Heart left ventricle (tissue), 16 donors: ENCODE measurements at regions not wholly inside any gene's neighbourhood (a gene's known extent, or its start where the extent isn't known, plus 50 kb on each side); places are given as distances from the start of the nearest gene placed in this dataset.

Experiments
- ATAC-seq, 4 donors: fragments of 200-7000 bp; cut with Tn5 transposase; one replicate each; pipeline ENCODE4 v1.9.1; 2020 to 2022; ENCODE audit warnings: moderate library complexity in 4 of 4, mild to moderate bottlenecking in 3 of 4, moderate number of reproducible peaks in 1 of 4
- DNase-seq, 5 donors: peaks; one replicate each; pipeline ENCODE4 v3.0.0-alpha.2; 2020
- H3K27ac ChIP-seq, 12 donors: fragments of 200-600 bp; sonication (generic) in 4 of 12; one replicate each; pipeline versions ENCODE4 v1.5.0 to v1.8.0; 2016 to 2022; ENCODE audit warnings: mild to moderate bottlenecking in 2 of 12
- H3K27me3 ChIP-seq, 9 donors: fragments of 200-600 bp; sonication (generic) in 2 of 9; one replicate each; pipeline versions ENCODE4 v1.5.1 to v1.8.0; 2016 to 2022; ENCODE audit warnings: mild to moderate bottlenecking in 3 of 9
- H3K36me3 ChIP-seq, 9 donors: fragments of 200-600 bp; sonication (generic) in 2 of 9; one replicate each; pipeline versions ENCODE4 v1.5.0 to v1.8.0; 2018 to 2022; ENCODE audit warnings: mild to moderate bottlenecking in 2 of 9
- H3K4me1 ChIP-seq, 12 donors: fragments of 200-600 bp; sonication (generic) in 4 of 12; one replicate each; pipeline versions ENCODE4 v1.5.0 to v1.8.0; 2016 to 2022; ENCODE audit warnings: mild to moderate bottlenecking in 3 of 12
- H3K4me3 ChIP-seq, 12 donors: fragments of 200-600 bp; sonication (generic) in 4 of 12; one replicate each; pipeline versions ENCODE4 v1.5.0 to v1.8.0; 2017 to 2022; ENCODE audit warnings: mild to moderate bottlenecking in 9 of 12, moderate library complexity in 4 of 12
- H3K9me3 ChIP-seq, 12 donors: fragments of 200-600 bp; sonication (generic) in 4 of 12; one replicate each; pipeline versions ENCODE4 v1.5.0 to v1.8.0; 2016 to 2022; ENCODE audit warnings: mild to moderate bottlenecking in 1 of 12
- CTCF ChIP-seq, 12 donors: fragments of 200-600 bp; sonication (generic) in 4 of 12; IDR thresholded peaks; one replicate each; pipeline versions ENCODE4 v1.5.0 to v1.8.0; 2018 to 2022; ENCODE audit warnings: antibody characterized with exemption in 12 of 12, mild to moderate bottlenecking in 5 of 12
- POLR2A ChIP-seq, 2 donors: fragments of 450-650 bp; IDR thresholded peaks; one replicate each; pipeline ENCODE4 v1.6.1; 2017; ENCODE audit warnings: antibody characterized with exemption in 2 of 2, mild to moderate bottlenecking in 2 of 2, moderate library complexity in 2 of 2
- WGBS, 4 donors: extraction: QIAGEN DNeasy Blood & Tissue Kit in 2 of 4; methylation state at CpG; one replicate each; pipeline versions ENCODE4 v1.1.5 to v1.1.7; 2013 to 2018; 5-methylcytosine and 5-hydroxymethylcytosine counted together
- intact Hi-C, 10 donors: fragments of 100-400 bp; cut with DNase I; formaldehyde crosslinking; loops; one replicate each; pipeline versions ENCODE4 v1.11.1 to v1.14.2; 2022
- donor health status: ischemic (EF 13 %, LVEDD 7.1; RV severe dilation, severe dysfunction).
- donor health status: healthy with polysubstance abuse.
- donor health status: DM: no; HTN: yes; CAD: no.
- donor health status: DM: no; HTN: no; CAD: no.
- donor health status: ischemic (EF 25% LVEDD 6.9; RV normal size, moderate dysfunction).
- donor health status: ischemic (EF 25% LVEDD 5.7; RV mildly dilated, moderate dysfunction).
- donor health status: healthy.
- donor health status: DM: yes; HTN: yes; CAD: no.
- donor health status: ischemic (EF 35%, LVEDD 5.7; RV mildly dilated, moderate dysfunction).
- donor health status: nonischemic (EF 11% LVEDD 7.7; RV severe dilation, severe dysfunction).
- donor health status: DM: yes; HTN: yes; CAD: no.
- donor health status: PGD.
- donor health status: ischemic (EF 29% LVEDD 5.4; RV normal size, mild dysfunction).
- donor health status: nonischemic (EF 23%, LVEDD 6.1; RV moderate dilation, normal function).

DNA sequence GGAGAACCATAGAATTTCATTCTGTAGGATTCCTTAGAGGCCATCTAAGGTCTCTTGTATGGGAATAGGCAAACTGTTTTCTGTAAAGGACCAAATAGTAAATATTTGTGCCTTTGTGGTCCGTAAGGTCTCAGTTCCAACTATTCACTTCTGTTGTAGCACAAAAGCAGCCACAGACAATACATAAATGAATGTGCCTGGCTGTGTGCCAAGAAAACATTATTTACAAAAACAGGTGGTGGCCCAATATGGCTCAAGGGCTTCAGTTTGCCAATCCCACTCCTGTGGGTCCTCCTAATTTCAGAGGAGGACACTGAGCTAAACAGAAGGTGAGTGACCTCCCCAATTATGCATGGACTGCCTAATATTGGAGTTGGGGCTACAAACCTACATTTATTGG is 67.6 kb upstream of the EDEM3 start:
- H3K9me3 ChIP-seq: no peaks in the 10 kb centered on the region
- 63 to 69% (median 65%) methylated on average over 1 of the region's 1 CpG for WGBS, 4 donors
- no peak for TF ChIP-seq POLR2A (IDR thresholded peaks at IDR 0.05)
- no peak for TF ChIP-seq CTCF (IDR thresholded peaks at IDR 0.05)
- DNase-seq: no peak
- no peak overlapping the region for H3K4me3 ChIP-seq
- peaks cover 11 to 69% (median 48%) of the 10 kb centered on the region in 12 donors for H3K4me1 ChIP-seq
- intact Hi-C loops: loop anchor here in 1 of 10 donors (10.0 kb wide), 1 partner anchor 53 kb away; no protein-coding TSS in a partner anchor
- H3K27ac ChIP-seq: peak overlapping the region in 9 of 12 donors; percentile 2 to 86 (median 23)
- H3K27me3 ChIP-seq: no peaks in the 10 kb centered on the region
- no peak for ATAC-seq
- H3K36me3 ChIP-seq: peaks cover 0 to 71% (median 61%) of the 10 kb centered on the region in 9 donors

DNA sequence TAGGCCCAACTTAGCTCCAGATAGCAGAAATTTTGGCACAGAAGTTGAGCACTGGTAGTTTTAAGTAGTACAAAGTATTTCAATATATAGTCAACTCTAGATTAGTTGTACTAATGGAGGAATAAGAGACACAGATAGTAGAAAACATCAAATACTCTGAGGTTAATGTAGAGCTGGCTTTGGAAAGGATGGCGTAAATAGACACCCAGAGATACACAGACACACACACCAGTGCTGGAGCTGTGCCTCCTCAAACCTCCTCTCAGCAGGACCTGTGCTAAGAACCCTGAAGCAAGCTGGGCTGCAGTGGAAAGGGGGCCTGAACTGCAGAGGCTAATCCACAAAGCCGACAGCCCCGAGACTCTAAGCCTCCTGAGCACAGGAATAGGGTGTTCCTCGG is 67.0 kb upstream of the EDEM3 start:
- Histone ChIP-seq H3K4me1 (peaks cover 11 to 63% (median 43%) of the 10 kb centered on the region in 12 donors), H3K27ac (peak overlapping the region in 7 of 12 donors; percentile 2 to 86 (median 22)), H3K9me3 (no peaks in the 10 kb centered on the region), H3K27me3 (no peaks in the 10 kb centered on the region), H3K36me3 (peaks cover 0 to 76% (median 62%) of the 10 kb centered on the region in 9 donors), H3K4me3 (no peak overlapping the region)
- TF ChIP-seq POLR2A (IDR thresholded peaks at IDR 0.05) (no peak), CTCF (IDR thresholded peaks at IDR 0.05) (no peak)
- intact Hi-C loops: loop anchor here in 1 of 10 donors (10.0 kb wide), 1 partner anchor 53 kb away; no protein-coding TSS in a partner anchor
- peak in 1 of 5 donors; percentile 33 for DNase-seq
- ATAC-seq: peak in 3 of 4 donors; percentile 19 to 72 (median 53)
- 66 to 76% (median 71%) methylated on average over 4 of the region's 4 CpGs for WGBS, 4 donors

DNA sequence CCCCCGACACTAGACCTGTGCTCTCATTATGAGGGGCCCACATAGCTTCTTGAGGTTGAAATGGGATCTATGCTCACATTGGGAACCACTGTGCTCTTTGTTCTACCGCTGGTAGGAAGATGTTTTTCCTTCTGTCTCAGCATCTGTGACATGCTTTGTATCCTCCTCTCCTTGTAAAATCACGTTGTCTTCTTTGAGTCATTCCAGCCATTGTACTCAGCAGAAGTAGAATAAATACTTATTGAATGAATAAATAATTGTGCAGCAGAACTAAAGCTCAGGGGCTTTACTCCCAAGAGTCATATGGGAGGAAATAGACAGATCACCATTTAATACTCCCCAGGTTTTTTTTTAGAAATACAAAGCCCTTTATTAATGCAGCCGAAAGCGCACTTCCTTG is 66.3 kb upstream of the EDEM3 start:
- Histone ChIP-seq H3K4me1 (peaks cover 11 to 56% (median 36%) of the 10 kb centered on the region in 12 donors), H3K36me3 (peaks cover 0 to 83% (median 63%) of the 10 kb centered on the region in 9 donors), H3K27me3 (no peaks in the 10 kb centered on the region), H3K9me3 (no peaks in the 10 kb centered on the region), H3K27ac (peak overlapping the region in 2 of 12 donors; percentile 59 to 86), H3K4me3 (no peak overlapping the region)
- no peak for TF ChIP-seq CTCF (IDR thresholded peaks at IDR 0.05)
- no peak for TF ChIP-seq POLR2A (IDR thresholded peaks at IDR 0.05)
- intact Hi-C loops: loop anchor here in 1 of 10 donors (10.0 kb wide), 1 partner anchor 54 kb away; no protein-coding TSS in a partner anchor
- no peak for DNase-seq
- no peak for ATAC-seq
- 63 to 76% (median 67%) methylated on average over 5 of the region's 5 CpGs for WGBS, 4 donors

GRCh38 chr1:184820218-184820750 is 65.6 kb upstream of the EDEM3 start:
- DNase-seq (no peak), ATAC-seq (no peak)
- 70 to 76% (median 72%) methylated on average over 7 of the region's 7 CpGs for WGBS, 4 donors
- Histone ChIP-seq H3K4me3 (no peak overlapping the region), H3K27ac (peak overlapping the region in 1 of 12 donors; percentile 86), H3K36me3 (peaks cover 0 to 90% (median 69%) of the 10 kb centered on the region in 9 donors), H3K4me1 (peaks cover 11 to 49% (median 29%) of the 10 kb centered on the region in 12 donors), H3K9me3 (no peaks in the 10 kb centered on the region), H3K27me3 (no peaks in the 10 kb centered on the region)
- no peak for TF ChIP-seq CTCF (IDR thresholded peaks at IDR 0.05)
- TF ChIP-seq POLR2A (IDR thresholded peaks at IDR 0.05): no peak
- intact Hi-C loops: loop anchor here in 1 of 10 donors (10.0 kb wide), 1 partner anchor 55 kb away; no protein-coding TSS in a partner anchor
